ENCODE measurements at regions not wholly inside any gene's neighbourhood (a gene's known extent, or its start where the extent isn't known, plus 50 kb on each side); places are given as distances from the start of the nearest gene placed in this dataset.
"Not testable (repeated sequence)": the region's sequence is repeated elsewhere in the genome, so short reads cannot be mapped to it uniquely, and the experiment has no call there.

DNA sequence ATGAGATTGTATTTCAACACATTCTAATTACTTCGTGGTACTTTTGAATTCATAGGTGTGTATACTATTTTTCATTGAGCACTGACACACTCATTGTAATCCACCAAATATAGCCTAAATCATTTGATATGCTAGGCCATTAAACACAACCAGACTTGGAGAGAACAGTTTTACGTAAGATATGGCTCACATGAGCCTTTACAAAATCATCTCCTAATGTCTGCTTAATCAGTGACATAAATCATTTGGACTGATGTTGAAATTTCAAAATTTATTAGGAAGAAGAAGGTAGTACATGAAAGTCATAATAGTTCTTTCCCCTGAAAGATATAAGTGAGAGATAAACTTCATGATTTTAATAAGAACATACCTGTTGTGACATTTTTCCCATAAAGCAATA lies 550.2 kb upstream of the LINC00305 start:
- no peak for DNase-seq

DNA sequence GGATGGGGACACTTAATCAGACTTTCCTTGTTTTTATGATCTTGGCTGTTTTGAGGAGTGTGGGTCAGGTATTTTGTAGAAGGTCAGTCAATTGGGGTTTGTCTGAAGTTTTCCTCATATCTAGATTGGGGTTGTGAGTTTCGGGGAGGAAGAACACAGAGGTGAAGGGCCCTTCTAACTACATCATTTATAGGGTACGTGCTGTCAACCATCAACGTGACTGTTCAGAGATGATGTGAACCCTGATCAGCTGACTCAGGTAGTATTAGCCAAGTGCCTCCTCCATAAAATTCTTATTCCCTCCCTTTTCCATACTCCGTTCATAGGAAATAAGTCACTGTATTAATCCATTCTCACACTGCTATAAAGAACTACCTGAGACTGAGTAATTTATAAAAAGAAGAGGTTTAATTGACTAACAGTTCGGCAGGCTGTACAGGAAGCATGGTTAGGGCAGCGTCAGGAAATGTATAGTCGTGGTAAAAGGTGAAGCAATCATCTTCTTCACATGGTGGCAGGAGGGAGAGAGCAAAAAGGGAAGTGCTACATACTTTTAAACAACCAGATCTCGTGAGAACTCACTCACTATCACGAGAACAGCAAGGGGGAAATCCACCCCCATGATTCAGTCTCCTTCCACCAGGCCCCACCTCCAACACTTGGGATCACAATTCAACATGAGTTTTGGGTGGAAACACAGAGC lies 547.1 kb upstream of the LINC00305 start:
- DNase-seq, result no peak

- DNase-seq, result no peak
Observed at GRCh38 chr18:64693766-64694165, 544.9 kb upstream of the LINC00305 start.

- DNase-seq, result no peak
Observed at GRCh38 chr18:64692826-64693225, 543.9 kb upstream of the LINC00305 start.

DNA sequence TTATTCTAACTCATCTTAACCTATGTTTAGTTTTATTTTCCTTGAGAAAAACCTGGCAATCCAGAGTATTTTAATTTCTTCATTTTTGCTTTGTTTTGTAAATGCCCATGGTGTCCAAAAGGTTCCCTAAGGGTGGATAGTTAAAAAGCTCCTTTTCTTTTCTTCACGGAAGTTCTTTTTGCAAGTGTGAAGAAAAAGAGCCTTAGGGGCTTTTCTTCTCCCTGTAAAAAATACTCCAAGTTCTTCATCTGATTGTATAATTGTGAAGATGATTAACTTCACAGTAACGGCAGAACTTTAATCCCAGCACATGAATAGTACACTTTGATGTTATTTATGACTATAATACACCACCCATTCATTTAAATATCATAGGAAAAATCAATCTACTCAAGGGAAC lies 530.2 kb upstream of the LINC00305 start:
- no peak for DNase-seq

- no peak for DNase-seq
Observed at GRCh38 chr18:64678048-64678447, 529.2 kb upstream of the LINC00305 start.

DNA sequence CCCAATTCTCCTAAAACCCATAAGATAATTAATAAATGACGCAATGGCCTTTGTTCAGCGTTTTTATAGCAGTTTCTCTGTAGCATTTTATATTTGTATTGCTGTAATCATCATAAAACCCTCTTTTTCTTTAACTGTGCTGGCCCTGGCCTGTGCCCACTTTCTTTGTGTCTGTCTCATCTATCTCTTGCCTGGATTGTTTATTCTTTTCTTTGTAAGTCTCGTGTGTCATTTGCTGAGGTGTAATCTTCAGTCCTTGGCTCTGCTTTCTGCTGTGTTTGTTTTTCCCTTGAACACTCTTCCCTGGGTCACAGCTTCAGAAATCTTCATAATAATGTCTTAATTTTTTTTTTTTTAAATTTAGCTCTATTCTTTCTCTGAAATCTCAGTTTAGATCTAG lies 525.8 kb upstream of the LINC00305 start:
- no peak for DNase-seq

- not testable (repeated sequence) for DNase-seq
Observed at GRCh38 chr18:64671293-64671692, 522.4 kb upstream of the LINC00305 start.

DNA sequence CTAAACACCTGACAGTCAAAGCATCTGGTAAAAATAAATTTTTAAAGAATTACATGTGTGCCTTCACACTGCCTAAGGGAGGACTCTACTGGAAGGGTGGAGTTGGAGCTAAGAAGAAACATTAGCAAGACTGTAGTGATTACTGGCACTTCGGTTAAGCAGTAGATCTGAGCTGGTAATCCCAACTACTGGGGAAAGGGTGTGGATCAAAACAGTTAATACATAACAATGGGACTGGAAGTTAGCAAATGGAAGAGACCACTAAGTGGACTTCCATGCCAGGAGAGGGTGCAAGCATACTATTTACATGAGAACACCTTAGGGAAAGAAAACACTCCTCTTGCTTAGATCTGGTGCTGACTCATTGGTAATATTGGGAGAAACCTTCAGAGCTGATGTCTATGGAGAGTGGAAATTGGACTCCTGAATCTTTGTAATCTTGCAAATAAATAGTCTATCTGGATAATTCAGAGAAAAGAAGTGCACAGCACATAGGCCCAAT lies 519.6 kb upstream of the LINC00305 start:
- no peak for DNase-seq

GRCh38 chr18:64663086-64663485 lies 514.2 kb upstream of the LINC00305 start:
- DNase-seq, result no peak

DNA sequence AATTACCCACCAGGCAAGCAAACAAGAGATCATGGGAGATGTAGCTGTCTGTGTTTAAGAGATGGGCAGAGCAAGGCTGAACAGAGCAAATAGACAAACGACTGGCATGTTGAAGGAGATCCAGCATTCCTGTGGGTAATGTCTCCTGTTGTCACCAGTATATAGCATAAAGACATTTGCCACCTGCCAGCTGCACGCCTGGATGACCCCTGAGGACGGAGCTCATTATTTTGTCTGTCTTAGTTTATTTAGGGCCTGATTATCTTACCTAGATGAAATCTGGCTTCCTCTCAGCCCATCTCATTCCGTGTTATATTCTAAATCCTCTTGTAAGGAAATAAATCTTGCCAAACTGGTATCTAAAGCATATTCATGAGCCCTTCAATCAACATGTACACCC lies 510.3 kb upstream of the LINC00305 start:
- DNase-seq, result no peak

DNA sequence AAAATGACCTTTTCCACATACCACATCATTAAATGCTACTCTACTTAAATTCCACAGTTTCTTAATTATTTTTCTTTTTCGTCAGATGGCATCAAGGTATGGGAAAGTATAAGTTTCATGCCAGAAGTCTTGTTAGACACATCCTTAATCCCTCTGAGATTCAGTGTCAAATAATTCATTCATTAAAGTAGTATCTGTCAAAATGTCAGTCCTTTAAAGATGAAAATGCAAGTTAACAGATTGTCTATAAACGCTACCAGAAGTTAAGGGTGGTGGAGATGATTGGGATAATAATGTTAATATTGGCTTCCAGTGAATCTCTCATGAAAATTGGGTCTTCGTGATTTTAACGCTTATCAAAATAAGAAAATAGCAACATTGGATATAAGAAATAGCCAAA lies 504.2 kb upstream of the LINC00305 start:
- DNase-seq, result no peak

GRCh38 chr18:64650068-64650467 lies 501.2 kb upstream of the LINC00305 start:
- DNase-seq, result no peak

DNA sequence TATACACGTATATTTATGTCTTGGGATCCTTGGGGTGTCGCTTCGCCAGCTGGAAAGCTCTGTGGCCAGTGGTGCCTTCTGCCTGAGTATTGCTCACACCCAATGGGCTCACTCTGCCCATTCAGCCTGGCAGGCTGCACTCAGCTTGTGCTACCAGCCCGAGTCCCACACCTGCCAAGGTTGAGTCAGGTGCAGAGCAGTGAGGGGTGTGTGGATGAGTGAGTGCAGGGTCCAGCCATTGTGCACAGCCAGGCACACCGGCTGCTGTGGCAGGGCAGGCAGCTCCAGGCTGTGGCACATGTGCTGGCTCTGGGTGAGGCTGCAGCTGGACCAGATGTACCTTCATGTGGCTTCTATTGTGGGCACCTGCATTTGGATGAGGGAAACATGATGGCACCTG lies 496.9 kb upstream of the LINC00305 start:
- no peak for DNase-seq

DNA sequence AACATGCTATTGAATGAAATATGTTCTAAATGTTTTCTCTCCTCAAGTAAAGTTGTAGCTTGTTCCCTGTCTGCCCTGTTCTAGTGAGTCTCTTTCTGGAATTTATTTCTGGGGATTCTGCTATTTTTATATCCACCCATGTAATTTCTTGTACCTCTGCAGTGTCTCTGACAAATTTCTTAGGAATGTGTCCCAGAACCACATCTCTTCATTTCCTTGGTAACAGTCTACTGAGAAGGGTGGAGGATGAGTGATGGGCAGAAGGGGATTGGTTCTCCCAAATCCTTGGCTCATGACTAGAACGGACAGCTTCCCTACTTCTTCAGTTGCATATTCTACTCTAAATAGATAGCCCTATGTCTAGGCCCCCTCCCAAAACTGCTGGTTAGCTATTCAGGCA lies 490.6 kb upstream of the LINC00305 start:
- DNase-seq, result no peak

GRCh38 chr18:64620971-64621560 lies 472.2 kb upstream of the LINC00305 start:
- no peak for DNase-seq

DNA sequence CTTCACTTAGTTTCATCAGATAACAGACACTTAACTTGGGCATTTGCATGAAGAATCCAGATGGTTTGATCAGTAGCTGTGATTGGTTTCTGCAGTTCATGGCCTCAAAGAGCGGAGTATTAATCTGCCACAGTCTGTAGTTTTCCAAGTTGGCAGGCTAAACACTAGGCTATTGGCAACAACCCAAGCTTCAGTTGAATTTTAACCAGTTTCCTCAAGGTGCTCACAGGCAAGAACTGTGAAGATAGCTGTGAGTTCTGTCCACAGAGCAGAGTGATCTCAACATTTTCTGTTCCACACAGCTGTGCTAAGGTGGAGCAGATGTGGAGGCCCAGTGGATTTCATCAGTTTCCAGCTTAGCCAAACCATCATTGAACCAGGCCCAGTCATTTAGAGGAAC lies 469.5 kb upstream of the LINC00305 start:
- no peak for DNase-seq

DNA sequence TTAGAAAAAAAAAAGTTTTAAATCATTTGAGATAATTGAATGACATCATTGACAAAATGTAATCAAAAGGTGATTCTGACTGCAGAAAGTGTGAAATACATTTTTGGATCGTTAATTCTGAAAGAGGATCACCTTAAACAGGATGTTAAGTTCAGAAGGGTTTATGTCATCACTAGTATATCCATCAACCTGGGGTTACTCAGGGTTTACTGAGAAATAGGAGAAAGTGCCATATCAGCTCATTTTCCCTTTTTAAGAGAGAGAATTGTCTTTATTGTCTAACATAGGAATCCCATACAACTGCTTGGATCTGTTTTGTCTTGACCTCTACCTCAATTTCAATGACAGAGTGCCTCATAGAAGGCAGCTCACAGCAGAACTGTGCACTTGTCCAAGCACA lies 466.1 kb upstream of the LINC00305 start:
- no peak for DNase-seq

GRCh38 chr18:64614446-64614845 lies 465.6 kb upstream of the LINC00305 start:
- no peak for DNase-seq

DNA sequence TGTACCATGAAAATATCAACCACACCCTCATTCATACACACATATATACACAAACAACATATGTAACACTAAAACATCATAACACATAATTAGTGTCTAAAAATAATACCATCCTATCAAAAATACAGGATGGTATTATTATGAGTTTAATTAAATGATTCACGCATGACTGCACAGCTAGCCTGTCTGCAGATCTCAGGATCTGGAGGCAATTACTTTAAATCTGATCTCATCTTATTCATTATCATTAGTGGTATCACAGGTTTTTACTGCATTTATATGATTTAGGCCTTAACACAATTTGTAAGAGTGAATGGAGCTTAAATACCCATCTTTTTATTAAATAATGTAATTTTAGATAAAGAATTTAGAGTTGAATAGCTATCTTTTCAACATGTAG lies 443.4 kb upstream of the LINC00305 start:
- no peak for DNase-seq

DNA sequence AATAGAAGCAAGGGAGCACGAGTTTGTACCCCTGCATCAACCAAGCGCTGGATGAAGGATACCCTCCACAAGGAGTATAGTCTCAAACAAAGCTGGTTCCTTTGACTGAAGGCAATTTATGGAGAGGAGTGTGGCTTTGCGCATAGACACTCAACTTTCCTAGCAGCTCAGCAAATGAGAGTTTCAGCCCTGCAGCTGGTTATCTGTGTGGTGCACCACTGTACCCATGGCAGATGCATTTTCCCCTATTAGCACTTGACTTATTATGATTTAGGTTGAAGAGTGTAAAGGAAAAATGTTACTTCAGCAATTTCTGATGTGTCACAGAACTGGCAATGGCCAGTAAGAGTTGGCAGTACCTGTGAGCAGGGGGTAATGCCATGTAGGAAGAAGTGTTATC lies 440.1 kb upstream of the LINC00305 start:
- DNase-seq, result no peak

GRCh38 chr18:64566456-64566855 lies 417.6 kb upstream of the LINC00305 start:
- DNase-seq, result no peak

- no peak for DNase-seq
Observed at GRCh38 chr18:64562651-64563050, 413.8 kb upstream of the LINC00305 start.

DNA sequence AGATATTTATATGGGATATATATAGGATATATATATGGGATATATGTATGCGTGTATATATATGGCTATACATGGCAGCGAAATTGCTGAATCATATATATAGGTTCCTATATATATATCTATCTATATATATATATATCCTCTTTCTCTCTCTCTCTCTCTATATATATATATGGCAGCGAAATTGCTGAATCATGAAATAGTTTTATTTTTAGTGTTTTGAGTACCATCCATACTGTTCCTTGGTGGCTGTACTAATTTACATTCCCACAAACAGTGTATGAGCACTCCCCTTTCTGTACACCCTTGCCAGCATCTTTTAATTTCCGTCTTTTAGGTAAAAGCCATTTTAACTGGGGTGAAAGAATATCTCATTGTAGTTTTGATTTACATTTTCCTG lies 397.6 kb upstream of the LINC00305 start:
- DNase-seq, result no peak

DNA sequence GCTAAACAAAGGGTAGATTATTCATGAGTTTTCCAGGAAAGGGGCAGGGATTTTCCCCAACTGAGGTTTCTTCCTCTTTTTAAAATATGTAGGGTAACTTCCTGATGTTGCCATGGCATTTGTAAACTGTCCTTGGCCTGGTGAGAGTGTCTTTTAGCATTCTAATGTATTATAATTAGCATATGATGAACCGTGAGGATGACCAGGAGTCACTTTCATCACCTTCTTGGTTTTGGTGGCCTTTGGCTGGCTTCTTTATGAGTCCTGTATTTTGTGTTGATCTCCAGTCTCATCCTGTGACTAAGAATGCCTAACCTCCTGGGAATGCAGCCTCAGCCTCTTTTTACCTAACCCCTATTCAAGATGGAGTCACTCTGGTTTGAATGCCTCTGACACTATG lies 391.0 kb upstream of the LINC00305 start:
- no peak for DNase-seq
